Parathyroid adenoma (tissue), 2 donors: ENCODE measurements at regions not wholly inside any gene's neighbourhood (a gene's known extent, or its start where the extent isn't known, plus 50 kb on each side); places are given as distances from the start of the nearest gene placed in this dataset.

Experiments used
- H2AFZ ChIP-seq: fragments of 300-600 bp; sonication (generic); one replicate; pipeline ENCODE4 v1.7.0; 2017; ENCODE audit warnings: antibody characterized with exemption, mild to moderate bottlenecking
- H3K27ac ChIP-seq: fragments of 300-600 bp; sonication (generic); one replicate; pipeline ENCODE4 v1.7.0; 2017
- H3K27me3 ChIP-seq: fragments of 300-600 bp; sonication (generic); one replicate; pipeline ENCODE4 v1.7.0; 2017; ENCODE audit warnings: low read length; ENCODE audit not compliant: control insufficient read depth, insufficient read depth
- H3K36me3 ChIP-seq: fragments of 300-600 bp; sonication (generic); one replicate; pipeline ENCODE4 v1.7.0; 2017; ENCODE audit warnings: low read length; ENCODE audit not compliant: control insufficient read depth, insufficient read depth
- H3K4me1 ChIP-seq: fragments of 300-600 bp; sonication (generic); one replicate; pipeline ENCODE4 v1.7.0; 2017; ENCODE audit warnings: control low read depth
- H3K4me2 ChIP-seq: fragments of 300-600 bp; sonication (generic); one replicate; pipeline ENCODE4 v1.7.0; 2017; ENCODE audit warnings: low read length
- H3K4me3 ChIP-seq: fragments of 300-600 bp; sonication (generic); one replicate; pipeline ENCODE4 v1.7.0; 2017; ENCODE audit warnings: low read depth, low read length
- H3K79me2 ChIP-seq: fragments of 300-600 bp; sonication (generic); one replicate; pipeline ENCODE4 v1.7.0; 2017; ENCODE audit warnings: control low read depth
- H3K9ac ChIP-seq: fragments of 300-600 bp; sonication (generic); one replicate; pipeline ENCODE4 v1.7.0; 2017; ENCODE audit warnings: mild to moderate bottlenecking
- H3K9me3 ChIP-seq: fragments of 300-600 bp; sonication (generic); one replicate; pipeline ENCODE4 v1.7.0; 2017; ENCODE audit warnings: low read length; ENCODE audit not compliant: control insufficient read depth
- CTCF ChIP-seq: fragments of 300-600 bp; sonication (generic); IDR thresholded peaks from one replicate; pipeline ENCODE4 v1.7.0; 2017; ENCODE audit warnings: antibody characterized with exemption, mild to moderate bottlenecking
- donor health status: primary hyperparathyroidism.

- no peak overlapping the region for H2AFZ ChIP-seq
- no peak overlapping the region for H3K4me2 ChIP-seq
- H3K9me3 ChIP-seq = no peaks in the 10 kb centered on the region
- no peaks in the 10 kb centered on the region for H3K36me3 ChIP-seq
- no peaks in the 10 kb centered on the region for H3K79me2 ChIP-seq
- no peaks in the 10 kb centered on the region for H3K4me1 ChIP-seq
- no peak overlapping the region for H3K9ac ChIP-seq
- H3K4me3 ChIP-seq = no peak overlapping the region
- no peaks in the 10 kb centered on the region for H3K27me3 ChIP-seq
- H3K27ac ChIP-seq = peak overlapping the region; percentile 29
- no peak for TF ChIP-seq CTCF
Measured at GRCh38 chr2:236872015-236872414, 213.7 kb upstream of the COPS8 start.

- TF ChIP-seq CTCF = no peak
- Histone ChIP-seq H3K27me3 (no peaks in the 10 kb centered on the region), H2AFZ (no peak overlapping the region), H3K4me1 (no peaks in the 10 kb centered on the region), H3K27ac (no peak overlapping the region), H3K4me2 (no peak overlapping the region), H3K4me3 (no peak overlapping the region), H3K9me3 (no peaks in the 10 kb centered on the region), H3K36me3 (no peaks in the 10 kb centered on the region), H3K79me2 (no peaks in the 10 kb centered on the region), H3K9ac (no peak overlapping the region)
Measured at GRCh38 chr2:236872981-236873380, 212.7 kb upstream of the COPS8 start.

- no peak overlapping the region for H3K4me3 ChIP-seq
- no peaks in the 10 kb centered on the region for H3K36me3 ChIP-seq
- H3K27ac ChIP-seq = no peak overlapping the region
- no peak overlapping the region for H2AFZ ChIP-seq
- no peak for TF ChIP-seq CTCF
- H3K4me2 ChIP-seq = no peak overlapping the region
- no peaks in the 10 kb centered on the region for H3K79me2 ChIP-seq
- no peaks in the 10 kb centered on the region for H3K9me3 ChIP-seq
- no peaks in the 10 kb centered on the region for H3K27me3 ChIP-seq
- no peaks in the 10 kb centered on the region for H3K4me1 ChIP-seq
- H3K9ac ChIP-seq = no peak overlapping the region
Measured at GRCh38 chr2:236873636-236874035, 212.1 kb upstream of the COPS8 start.

- Histone ChIP-seq H3K9me3 (no peaks in the 10 kb centered on the region), H3K36me3 (no peaks in the 10 kb centered on the region), H3K9ac (no peak overlapping the region), H3K79me2 (no peaks in the 10 kb centered on the region), H3K27me3 (no peaks in the 10 kb centered on the region), H3K4me2 (no peak overlapping the region), H3K27ac (no peak overlapping the region), H3K4me1 (no peaks in the 10 kb centered on the region), H3K4me3 (no peak overlapping the region), H2AFZ (no peak overlapping the region)
- no peak for TF ChIP-seq CTCF
Measured at GRCh38 chr2:236874866-236875481, 210.7 kb upstream of the COPS8 start.

GRCh38 chr2:236875906-236876505 is 209.7 kb upstream of the COPS8 start:
- no peak overlapping the region for H3K9ac ChIP-seq
- H3K4me3 ChIP-seq = no peak overlapping the region
- no peaks in the 10 kb centered on the region for H3K27me3 ChIP-seq
- no peaks in the 10 kb centered on the region for H3K9me3 ChIP-seq
- no peaks in the 10 kb centered on the region for H3K36me3 ChIP-seq
- H3K4me1 ChIP-seq = no peaks in the 10 kb centered on the region
- no peak for TF ChIP-seq CTCF
- H3K79me2 ChIP-seq = no peaks in the 10 kb centered on the region
- no peak overlapping the region for H3K27ac ChIP-seq
- no peak overlapping the region for H2AFZ ChIP-seq
- no peak overlapping the region for H3K4me2 ChIP-seq
